Thymus (tissue), 11 donors: ENCODE measurements at regions not wholly inside any gene's neighbourhood (a gene's known extent, or its start where the extent isn't known, plus 50 kb on each side); places are given as distances from the start of the nearest gene placed in this dataset.

Experiments used
- DNase-seq, 9 donors: peaks; one replicate each; pipeline ENCODE4 v3.0.0-alpha.2; 2013; ENCODE audit warnings: low spot score in 9 of 9, low read depth in 6 of 9, missing footprints in 1 of 9
- H3K27ac ChIP-seq, 2 donors: one replicate each; pipeline ENCODE4 v1.5.1; 2013; ENCODE audit warnings: control low read depth in 1 of 2, low read depth in 1 of 2, low read length in 1 of 2, mild to moderate bottlenecking in 1 of 2, moderate library complexity in 1 of 2
- H3K27me3 ChIP-seq, 2 donors: one replicate each; pipeline ENCODE4 v1.5.1; 2013; ENCODE audit warnings: low read length in 1 of 2; ENCODE audit not compliant: control insufficient read depth in 2 of 2, insufficient read depth in 1 of 2
- H3K36me3 ChIP-seq, 2 donors: one replicate each; pipeline ENCODE4 v1.5.1; 2013; ENCODE audit warnings: low read length in 1 of 2, mild to moderate bottlenecking in 1 of 2, moderate library complexity in 1 of 2; ENCODE audit not compliant: control insufficient read depth in 2 of 2, insufficient read depth in 2 of 2
- H3K4me1 ChIP-seq, 2 donors: one replicate each; pipeline ENCODE4 v1.5.1; 2013; ENCODE audit warnings: low read length in 2 of 2; ENCODE audit not compliant: control insufficient read depth in 2 of 2, insufficient read depth in 2 of 2
- H3K4me3 ChIP-seq, 2 donors: one replicate each; pipeline ENCODE4 v1.5.1; 2013; ENCODE audit warnings: low read length in 2 of 2, control low read depth in 1 of 2, mild to moderate bottlenecking in 1 of 2
- H3K9me3 ChIP-seq, 2 donors: one replicate each; pipeline ENCODE4 v1.5.1; 2013; ENCODE audit warnings: low read length in 1 of 2, mild to moderate bottlenecking in 1 of 2; ENCODE audit not compliant: control insufficient read depth in 2 of 2, insufficient read depth in 1 of 2
- WGBS: extraction: QIAGEN DNeasy Blood & Tissue Kit; methylation state at CpG from one replicate; pipeline ENCODE4 v1.1.7; 2013; 5-methylcytosine and 5-hydroxymethylcytosine counted together
- donor health status: healthy.

GRCh38 chr2:105989070-105989469, 205.0 kb downstream of the UXS1 start:
- no peaks in the 10 kb centered on the region for H3K27me3 ChIP-seq
- no peak for DNase-seq

GRCh38 chr2:105977807-105978206, 216.3 kb downstream of the UXS1 start:
- 94% methylated on average over 1 of the region's 1 CpG for WGBS
- Histone ChIP-seq H3K36me3 (no peaks in the 10 kb centered on the region), H3K9me3 (peaks cover 0 to 15% of the 10 kb centered on the region in 2 donors), H3K4me1 (peaks cover 0 to 26% of the 10 kb centered on the region in 2 donors), H3K27ac (no peak overlapping the region), H3K4me3 (no peak overlapping the region), H3K27me3 (no peaks in the 10 kb centered on the region)
- peak in 1 of 9 donors; percentile 37 for DNase-seq

More at GRCh38 chr2:105989070-105989469, 205.0 kb downstream of the UXS1 start:
- Histone ChIP-seq H3K27ac (no peak overlapping the region), H3K9me3 (peaks cover 4 to 24% of the 10 kb centered on the region in 2 donors), H3K4me1 (no peaks in the 10 kb centered on the region), H3K4me3 (no peak overlapping the region), H3K36me3 (no peaks in the 10 kb centered on the region)

DNA sequence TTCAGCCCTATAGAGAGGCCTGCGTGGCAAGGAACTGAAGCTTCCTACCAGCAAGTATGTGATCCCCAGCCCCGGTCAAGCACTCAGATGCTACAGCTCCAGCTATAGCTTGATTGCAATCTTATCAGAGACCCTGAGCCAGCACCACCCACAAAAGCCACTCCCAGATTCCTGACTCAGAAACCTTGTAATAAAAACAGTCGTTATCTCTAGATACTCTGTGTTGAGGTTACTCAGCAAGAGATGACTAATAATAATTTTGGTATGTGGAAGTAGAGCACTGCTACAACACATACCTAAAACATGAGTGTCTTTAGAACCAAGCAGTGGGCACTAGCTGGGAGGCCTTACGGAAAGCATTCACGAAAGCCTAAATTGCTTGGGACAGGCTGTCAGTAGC, 216.9 kb downstream of the UXS1 start:
- Histone ChIP-seq H3K4me3 (no peak overlapping the region), H3K36me3 (no peaks in the 10 kb centered on the region), H3K9me3 (peaks cover 0 to 15% of the 10 kb centered on the region in 2 donors), H3K27me3 (no peaks in the 10 kb centered on the region), H3K27ac (no peak overlapping the region), H3K4me1 (peaks cover 0 to 32% of the 10 kb centered on the region in 2 donors)
- 96% methylated on average over 5 of the region's 5 CpGs for whole genome bisulfite sequencing
- no peak for DNase-seq

GRCh38 chr2:105974812-105975211, 219.3 kb downstream of the UXS1 start:
- DNase-seq: peak in 2 of 9 donors; percentile 36 to 57
- Histone ChIP-seq H3K27ac (peak overlapping the region in 1 of 2 donors; percentile 43), H3K27me3 (no peaks in the 10 kb centered on the region), H3K4me1 (peaks cover 5 to 41% of the 10 kb centered on the region in 2 donors), H3K9me3 (peaks cover 0 to 15% of the 10 kb centered on the region in 2 donors), H3K36me3 (no peaks in the 10 kb centered on the region), H3K4me3 (no peak overlapping the region)

- peaks cover 0 to 7% of the 10 kb centered on the region in 2 donors for H3K9me3 ChIP-seq
- DNase-seq: no peak
- WGBS: 96% methylated on average over 6 of the region's 6 CpGs
- no peak overlapping the region for H3K4me3 ChIP-seq
- H3K27ac ChIP-seq: no peak overlapping the region
- H3K4me1 ChIP-seq: peaks cover 5 to 41% of the 10 kb centered on the region in 2 donors
- H3K27me3 ChIP-seq: no peaks in the 10 kb centered on the region
- H3K36me3 ChIP-seq: no peaks in the 10 kb centered on the region
These were observed 221.2 kb downstream of the UXS1 start for GRCh38 chr2:105972927-105973326.

- H3K4me3 ChIP-seq: no peak overlapping the region
- H3K36me3 ChIP-seq: no peaks in the 10 kb centered on the region
- peaks cover 0 to 5% of the 10 kb centered on the region in 2 donors for H3K9me3 ChIP-seq
- WGBS: 44% methylated on average over 3 of the region's 3 CpGs
- H3K4me1 ChIP-seq: peaks cover 5 to 41% of the 10 kb centered on the region in 2 donors
- H3K27me3 ChIP-seq: no peaks in the 10 kb centered on the region
- peak in 2 of 9 donors; percentile 24 to 54 for DNase-seq
- H3K27ac ChIP-seq: peak overlapping the region in 1 of 2 donors; percentile 21
These were observed 221.9 kb downstream of the UXS1 start for GRCh38 chr2:105972246-105972645.

DNA sequence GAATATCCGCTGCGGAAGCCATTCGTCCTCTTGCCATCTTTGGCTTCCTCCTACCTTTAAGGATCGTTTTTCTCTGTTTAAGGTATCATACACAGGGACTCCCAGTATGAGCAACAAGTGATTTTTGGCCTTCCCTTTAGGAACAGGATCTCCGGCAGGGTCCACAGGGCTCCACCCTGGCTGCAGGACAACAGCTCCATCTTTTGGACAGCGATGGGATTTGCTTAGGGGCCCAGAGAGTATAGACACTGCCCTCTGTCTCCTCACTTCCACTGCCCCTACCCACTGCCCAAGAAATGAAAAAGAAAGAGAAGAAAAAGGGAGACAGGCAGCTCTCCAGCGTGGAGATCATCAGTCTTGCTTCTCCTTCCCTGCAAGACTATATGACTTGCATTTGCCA, 224.5 kb downstream of the UXS1 start:
- Histone ChIP-seq H3K36me3 (no peaks in the 10 kb centered on the region), H3K4me3 (no peak overlapping the region), H3K9me3 (peaks cover 0 to 3% of the 10 kb centered on the region in 2 donors), H3K27ac (no peak overlapping the region), H3K4me1 (peaks cover 5 to 32% of the 10 kb centered on the region in 2 donors), H3K27me3 (no peaks in the 10 kb centered on the region)
- 89% methylated on average over 7 of the region's 7 CpGs for WGBS
- DNase-seq: no peak

DNA sequence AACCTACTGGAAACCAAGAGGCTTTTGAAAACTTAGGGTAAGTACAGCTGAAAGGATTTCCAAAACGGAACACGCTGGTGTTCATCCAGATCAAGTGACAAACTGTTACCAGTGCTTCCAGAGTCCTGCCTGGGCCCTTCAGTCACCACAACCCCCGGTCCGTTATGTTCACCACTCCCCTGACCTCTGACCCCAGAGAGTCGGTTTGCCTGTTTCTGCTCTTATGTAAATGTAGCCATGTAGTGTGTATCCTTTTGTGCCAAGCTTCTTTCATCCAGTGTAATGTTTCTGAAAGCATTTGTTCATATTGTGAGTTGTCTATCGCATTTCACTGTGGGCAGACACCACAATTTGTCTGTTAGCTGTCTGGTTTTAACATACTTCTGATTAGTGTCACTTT, 217.5 kb downstream of the NCK2 start:
- Histone ChIP-seq H3K27me3 (no peaks in the 10 kb centered on the region), H3K4me1 (peaks cover 0 to 10% of the 10 kb centered on the region in 2 donors), H3K27ac (no peak overlapping the region), H3K4me3 (no peak overlapping the region), H3K9me3 (peaks cover 0 to 8% of the 10 kb centered on the region in 2 donors), H3K36me3 (no peaks in the 10 kb centered on the region)
- DNase-seq: no peak
- WGBS: 94% methylated on average over 6 of the region's 6 CpGs

DNA sequence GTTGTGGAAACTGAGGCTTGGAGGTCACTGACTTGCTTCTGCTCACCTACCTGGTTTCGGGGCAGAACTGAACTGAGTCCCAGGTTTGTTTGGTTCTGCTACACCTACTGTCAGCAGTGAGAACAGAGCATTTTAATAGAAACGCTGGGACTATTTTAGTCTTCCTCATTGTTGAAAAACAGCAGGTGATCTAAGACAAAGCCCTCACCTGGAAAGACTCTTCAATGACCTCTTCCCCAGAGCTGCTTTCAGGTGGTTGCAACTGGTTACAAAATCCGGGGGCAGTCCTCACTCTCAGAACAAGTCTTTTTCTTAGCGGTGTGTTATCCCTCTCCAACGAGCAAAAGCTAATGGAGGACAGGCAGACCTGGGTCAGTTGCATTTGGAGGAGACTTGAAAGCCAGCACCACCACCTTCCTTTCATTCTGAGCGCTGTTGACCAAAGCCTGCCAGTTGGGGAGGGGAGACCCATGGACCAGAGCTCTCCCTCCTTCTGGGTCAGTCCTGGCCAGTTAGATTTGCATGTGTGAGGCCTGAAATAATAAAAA, 217.0 kb downstream of the NCK2 start:
- 97% methylated on average over 6 of the region's 6 CpGs for WGBS
- no peak overlapping the region for H3K4me3 ChIP-seq
- H3K4me1 ChIP-seq: peaks cover 0 to 12% of the 10 kb centered on the region in 2 donors
- peaks cover 0 to 5% of the 10 kb centered on the region in 2 donors for H3K9me3 ChIP-seq
- no peak overlapping the region for H3K27ac ChIP-seq
- no peak for DNase-seq
- H3K27me3 ChIP-seq: no peaks in the 10 kb centered on the region
- H3K36me3 ChIP-seq: no peaks in the 10 kb centered on the region
